SK-N-SH treated with all-trans-retinoic acid at 6 μM for 48 hours (cell line): ENCODE measurements at regions not wholly inside any gene's neighbourhood (a gene's known extent, or its start where the extent isn't known, plus 50 kb on each side); places are given as distances from the start of the nearest gene placed in this dataset.

ENCODE experiments used
- ATAC-seq: fragments of 200-7000 bp; cut with Tn5 transposase; 3 replicates; pipeline ENCODE4 v1.9.1; 2020; ENCODE audit warnings: mild to moderate bottlenecking, moderate library complexity
- ARNTL ChIP-seq: fragments of 450-650 bp; formaldehyde crosslinking; IDR thresholded peaks from 2 replicates; pipeline ENCODE4 v1.5.0; 2020; ENCODE audit warnings: low read depth, mild to moderate bottlenecking, moderate library complexity, borderline replicate concordance
- BACH2 ChIP-seq: fragments of 250-450 bp; sonication (Bioruptor Pico); IDR thresholded peaks from 2 replicates; pipeline ENCODE4 v1.9.0; 2021; ENCODE audit warnings: mild to moderate bottlenecking, borderline replicate concordance
- CREB5 ChIP-seq: fragments of 250-450 bp; sonication (Bioruptor Pico); IDR thresholded peaks from 2 replicates; pipeline ENCODE4 v1.5.1; 2020; ENCODE audit warnings: low read depth, mild to moderate bottlenecking, moderate library complexity
- CSDC2 ChIP-seq: fragments of 250-450 bp; sonication (Bioruptor Pico); IDR thresholded peaks from 2 replicates; pipeline ENCODE4 v1.5.0; 2020; ENCODE audit warnings: mild to moderate bottlenecking, moderate library complexity
- CSRNP3 ChIP-seq: fragments of 250-450 bp; sonication (Bioruptor Pico); IDR thresholded peaks from 2 replicates; pipeline ENCODE4 v1.5.1; 2021; ENCODE audit warnings: mild to moderate bottlenecking, moderate library complexity
- ESRRG ChIP-seq: fragments of 250-450 bp; sonication (Bioruptor Pico); IDR thresholded peaks from 2 replicates; pipeline ENCODE4 v1.6.1; 2021; ENCODE audit warnings: mild to moderate bottlenecking
- GLIS3 ChIP-seq: fragments of 250-450 bp; sonication (Bioruptor Pico); IDR thresholded peaks from 2 replicates; pipeline ENCODE4 v1.5.0; 2020; ENCODE audit warnings: mild to moderate bottlenecking, moderate library complexity
- ISL1 ChIP-seq: fragments of 250-450 bp; sonication (Bioruptor Pico); IDR thresholded peaks from 2 replicates; pipeline ENCODE4 v2.1.2; 2022; ENCODE audit warnings: mild to moderate bottlenecking, moderate library complexity
- OSR1 ChIP-seq: fragments of 250-450 bp; sonication (Bioruptor Pico); IDR thresholded peaks from 2 replicates; pipeline ENCODE4 v1.8.0; 2022; ENCODE audit warnings: moderate library complexity, mild to moderate bottlenecking, inconsistent platforms
- PATZ1 ChIP-seq: fragments of 250-450 bp; sonication (Bioruptor Pico); IDR thresholded peaks from 2 replicates; pipeline ENCODE4 v1.8.0; 2020; ENCODE audit warnings: mild to moderate bottlenecking, moderate library complexity, borderline replicate concordance
- POU6F1 ChIP-seq: fragments of 250-450 bp; sonication (Bioruptor Pico); IDR thresholded peaks from 2 replicates; pipeline ENCODE4 v1.8.0; 2021; ENCODE audit warnings: low read depth, mild to moderate bottlenecking, moderate library complexity, borderline replicate concordance
- PPARA ChIP-seq: fragments of 250-450 bp; sonication (Bioruptor Pico); IDR thresholded peaks from 2 replicates; pipeline ENCODE4 v1.5.0; 2020; ENCODE audit warnings: mild to moderate bottlenecking, borderline replicate concordance
- RARB ChIP-seq: fragments of 250-450 bp; sonication (Bioruptor Pico); IDR thresholded peaks from 2 replicates; pipeline ENCODE4 v1.8.0; 2021; ENCODE audit warnings: mild to moderate bottlenecking, moderate library complexity
- SNAI2 ChIP-seq: fragments of 250-450 bp; sonication (Bioruptor Pico); IDR thresholded peaks from 2 replicates; pipeline ENCODE4 v1.5.0; 2020; ENCODE audit warnings: mild to moderate bottlenecking, moderate library complexity
- TCF4 ChIP-seq: fragments of 250-450 bp; sonication (Bioruptor Pico); IDR thresholded peaks from 2 replicates; pipeline ENCODE4 v1.8.0; 2021; ENCODE audit warnings: mild to moderate bottlenecking, moderate library complexity, borderline replicate concordance
- TOX ChIP-seq: fragments of 250-450 bp; sonication (Bioruptor Pico); IDR thresholded peaks from 2 replicates; pipeline ENCODE4 v1.8.0; 2021; ENCODE audit warnings: mild to moderate bottlenecking, moderate library complexity, borderline replicate concordance
- TSHZ2 ChIP-seq: fragments of 250-450 bp; sonication (Bioruptor Pico); IDR thresholded peaks from 2 replicates; pipeline ENCODE4 v1.5.0; 2020; ENCODE audit warnings: mild to moderate bottlenecking, moderate library complexity
- ZC3H10 ChIP-seq: fragments of 250-450 bp; sonication (Bioruptor Pico); IDR thresholded peaks from 2 replicates; pipeline ENCODE4 v1.5.1; 2021; ENCODE audit warnings: mild to moderate bottlenecking, moderate library complexity
- ZFP3 ChIP-seq: fragments of 250-450 bp; sonication (Bioruptor Pico); IDR thresholded peaks from 2 replicates; pipeline ENCODE4 v1.5.0; 2020; ENCODE audit warnings: mild to moderate bottlenecking, moderate library complexity
- ZFP30 ChIP-seq: fragments of 450-650 bp; formaldehyde crosslinking; IDR thresholded peaks from 2 replicates; pipeline ENCODE4 v1.5.0; 2022; ENCODE audit warnings: mild to moderate bottlenecking, moderate library complexity
- ZNF565 ChIP-seq: fragments of 450-650 bp; formaldehyde crosslinking; conservative IDR thresholded peaks from 2 replicates; pipeline ENCODE4 v1.5.0; 2020; ENCODE audit warnings: low read depth, mild to moderate bottlenecking, moderate library complexity
- ZNF70 ChIP-seq: fragments of 450-650 bp; formaldehyde crosslinking; IDR thresholded peaks from 2 replicates; pipeline ENCODE4 v1.5.0; 2020; ENCODE audit warnings: mild to moderate bottlenecking, moderate library complexity
- ZNF8 ChIP-seq: fragments of 450-650 bp; formaldehyde crosslinking; IDR thresholded peaks from 2 replicates; pipeline ENCODE4 v1.5.0; 2020; ENCODE audit warnings: mild to moderate bottlenecking, moderate library complexity

GRCh38 chr9:28821240-28821639, 1248.0 kb upstream of the C9orf72 start:
- TF ChIP-seq ARNTL (CRISPR knock-in tag) (no peak), ZC3H10 (no peak), PATZ1 (CRISPR knock-in tag) (no peak), CSDC2 (CRISPR knock-in tag) (no peak), CREB5 (no peak), ZNF70 (CRISPR knock-in tag) (no peak), OSR1 (CRISPR knock-in tag) (no peak), POU6F1 (no peak), ZNF8 (CRISPR knock-in tag) (no peak), ZFP3 (CRISPR knock-in tag) (no peak), PPARA (CRISPR knock-in tag) (no peak), TCF4 (CRISPR knock-in tag) (no peak), RARB (CRISPR knock-in tag) (no peak), SNAI2 (CRISPR knock-in tag) (no peak), ZNF565 (no peak), ESRRG (CRISPR knock-in tag) (no peak), BACH2 (CRISPR knock-in tag) (no peak), ISL1 (no peak), CSRNP3 (CRISPR knock-in tag) (no peak)
- ATAC-seq, result no peak

- TF ChIP-seq TOX (CRISPR knock-in tag), result no peak
- TF ChIP-seq ZFP3 (CRISPR knock-in tag), result no peak
- no peak for TF ChIP-seq ISL1
- no peak for TF ChIP-seq ESRRG (CRISPR knock-in tag)
- no peak for TF ChIP-seq CSDC2 (CRISPR knock-in tag)
- no peak for TF ChIP-seq CSRNP3 (CRISPR knock-in tag)
- no peak for TF ChIP-seq OSR1 (CRISPR knock-in tag)
- TF ChIP-seq CREB5, result no peak
- no peak for TF ChIP-seq ZC3H10
- no peak for TF ChIP-seq ZFP30 (CRISPR knock-in tag)
- no peak for TF ChIP-seq ZNF70 (CRISPR knock-in tag)
- no peak for TF ChIP-seq ARNTL (CRISPR knock-in tag)
- no peak for TF ChIP-seq GLIS3 (CRISPR knock-in tag)
- TF ChIP-seq RARB (CRISPR knock-in tag), result no peak
- TF ChIP-seq ZNF565, result no peak
- no peak for TF ChIP-seq PATZ1 (CRISPR knock-in tag)
- no peak for TF ChIP-seq PPARA (CRISPR knock-in tag)
- no peak for TF ChIP-seq BACH2 (CRISPR knock-in tag)
- no peak for TF ChIP-seq TSHZ2 (CRISPR knock-in tag)
- no peak for TF ChIP-seq SNAI2 (CRISPR knock-in tag)
- ATAC-seq, result peak; percentile 64
Measured at GRCh38 chr9:28824432-28824963, 1251.2 kb upstream of the C9orf72 start.
